ENCODE measurements at regions not wholly inside any gene's neighbourhood (a gene's known extent, or its start where the extent isn't known, plus 50 kb on each side); places are given as distances from the start of the nearest gene placed in this dataset.

DNA sequence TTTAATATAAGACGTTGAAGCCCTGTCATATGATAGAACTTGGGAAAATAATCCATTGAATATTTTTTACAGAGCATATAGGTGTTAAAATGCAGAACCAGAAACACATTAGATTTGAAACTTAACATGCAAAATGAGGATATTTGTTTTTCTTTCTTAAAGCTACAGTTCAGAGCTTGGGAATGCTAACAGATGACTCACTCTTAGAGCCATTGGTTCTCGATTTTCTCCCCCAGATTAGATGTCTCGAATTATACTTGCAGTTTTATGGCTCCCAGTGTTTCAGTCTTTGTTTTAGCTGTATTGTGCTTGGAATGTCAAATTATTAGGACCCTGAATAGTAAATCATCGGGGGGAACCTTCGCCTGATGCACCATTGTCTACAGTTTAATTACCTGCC is 575.7 kb upstream of the ZP4 start:
- H3K4me1 ChIP-seq (ENCODE audit: control insufficient read depth in 2 of 2, insufficient read depth in 2 of 2, low read length in 2 of 2) = no peaks in the 10 kb centered on the region
- intact Hi-C loops (cut with micrococcal nuclease) = no loop called here
- DNase-seq (no peak), ATAC-seq (no peak)
- Mint-ChIP-seq H3K36me3 (no peaks in the 10 kb centered on the region), H3K4me3 (no peak overlapping the region), H3K27me3 (peaks cover 0 to 4% (median 0%) of the 10 kb centered on the region in 5 donors), H3K27ac (no peak overlapping the region), H3K4me1 (no peaks in the 10 kb centered on the region), H3K9me3 (peaks cover 2 to 23% (median 8%) of the 10 kb centered on the region in 11 donors)
- POLR2A ChIA-PET = no interaction called here
- no peak overlapping the region for H3K4me3 ChIP-seq (ENCODE audit: low read length)
- H3K27ac ChIP-seq (ENCODE audit: low read depth, low read length) = no peak overlapping the region
- no peaks in the 10 kb centered on the region for H3K9me3 ChIP-seq (ENCODE audit: control insufficient read depth in 2 of 3, low read length in 3 of 3)
- H3K27me3 ChIP-seq (ENCODE audit: control insufficient read depth in 2 of 2, insufficient read depth in 2 of 2, low read length in 2 of 2) = no peaks in the 10 kb centered on the region
- no peaks in the 10 kb centered on the region for H3K36me3 ChIP-seq (ENCODE audit: control insufficient read depth in 2 of 3, insufficient read depth in 3 of 3, low read length in 3 of 3)
- CTCF ChIA-PET = no interaction called here

DNA sequence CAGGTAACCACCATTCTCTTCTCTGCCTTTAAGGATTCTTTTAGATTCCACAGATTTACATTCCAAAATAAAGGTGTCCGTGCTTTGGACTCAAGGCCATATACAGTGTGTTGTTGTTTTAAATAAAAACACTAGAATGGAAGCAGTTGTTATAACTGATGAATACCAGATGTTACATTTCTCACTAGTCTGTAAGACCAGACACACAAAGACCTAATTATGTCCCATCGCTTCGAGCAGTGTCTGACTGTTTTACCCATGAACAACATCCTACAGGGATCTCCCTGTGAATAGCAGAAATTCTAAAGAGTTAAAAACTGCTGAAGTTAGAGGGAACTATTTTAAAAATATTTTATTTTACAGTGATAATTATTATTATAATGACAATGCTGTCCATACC is 574.7 kb upstream of the ZP4 start:
- no peak overlapping the region for H3K4me3 Mint-ChIP-seq
- Histone ChIP-seq H3K4me1 (ENCODE audit: control insufficient read depth in 2 of 2, insufficient read depth in 2 of 2, low read length in 2 of 2) (no peaks in the 10 kb centered on the region), H3K36me3 (ENCODE audit: control insufficient read depth in 2 of 3, insufficient read depth in 3 of 3, low read length in 3 of 3) (no peaks in the 10 kb centered on the region), H3K27ac (ENCODE audit: low read depth, low read length) (no peak overlapping the region), H3K9me3 (ENCODE audit: control insufficient read depth in 2 of 3, low read length in 3 of 3) (no peaks in the 10 kb centered on the region), H3K4me3 (ENCODE audit: low read length) (no peak overlapping the region), H3K27me3 (ENCODE audit: control insufficient read depth in 2 of 2, insufficient read depth in 2 of 2, low read length in 2 of 2) (no peaks in the 10 kb centered on the region)
- H3K4me1 Mint-ChIP-seq = no peaks in the 10 kb centered on the region
- H3K27ac Mint-ChIP-seq = no peak overlapping the region
- intact Hi-C loops (cut with micrococcal nuclease) = no loop called here
- POLR2A ChIA-PET = no interaction called here
- peaks cover 2 to 25% (median 8%) of the 10 kb centered on the region in 11 donors for H3K9me3 Mint-ChIP-seq
- DNase-seq (no peak), ATAC-seq (no peak)
- CTCF ChIA-PET = no interaction called here
- peaks cover 0 to 4% (median 0%) of the 10 kb centered on the region in 5 donors for H3K27me3 Mint-ChIP-seq
- no peaks in the 10 kb centered on the region for H3K36me3 Mint-ChIP-seq

DNA sequence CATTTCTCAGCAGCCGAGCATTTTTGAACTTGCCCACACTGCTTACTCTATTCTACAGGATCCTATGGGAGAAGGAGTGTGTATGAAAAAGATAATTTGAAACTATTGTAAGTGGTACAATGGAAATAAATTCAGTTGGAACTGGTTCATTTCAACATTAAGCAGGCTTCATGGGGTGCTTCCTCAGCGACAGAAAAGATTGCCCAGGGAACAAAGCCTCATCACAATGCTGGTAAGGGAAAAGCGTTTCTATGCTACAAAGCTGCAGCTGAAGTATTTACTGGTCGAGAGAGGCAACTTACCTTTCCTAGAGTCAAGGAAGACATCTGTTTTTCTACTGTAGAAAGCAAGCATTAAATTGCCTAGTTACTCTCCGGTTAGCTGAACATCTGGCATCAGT is 568.2 kb upstream of the ZP4 start:
- H3K4me3 Mint-ChIP-seq = no peak overlapping the region
- H3K9me3 ChIP-seq (ENCODE audit: control insufficient read depth in 2 of 3, low read length in 3 of 3) = no peaks in the 10 kb centered on the region
- no peak for DNase-seq
- POLR2A ChIA-PET = no interaction called here
- no peak overlapping the region for H3K27ac ChIP-seq (ENCODE audit: low read depth, low read length)
- no peak for ATAC-seq
- H3K36me3 ChIP-seq (ENCODE audit: control insufficient read depth in 2 of 3, insufficient read depth in 3 of 3, low read length in 3 of 3) = no peaks in the 10 kb centered on the region
- CTCF ChIA-PET = no interaction called here
- intact Hi-C loops (cut with micrococcal nuclease) = no loop called here
- no peaks in the 10 kb centered on the region for H3K4me1 ChIP-seq (ENCODE audit: control insufficient read depth in 2 of 2, insufficient read depth in 2 of 2, low read length in 2 of 2)
- no peaks in the 10 kb centered on the region for H3K4me1 Mint-ChIP-seq
- H3K4me3 ChIP-seq (ENCODE audit: low read length) = no peak overlapping the region
- peaks cover 0 to 11% (median 5%) of the 10 kb centered on the region in 11 donors for H3K9me3 Mint-ChIP-seq
- no peaks in the 10 kb centered on the region for H3K27me3 Mint-ChIP-seq
- H3K27ac Mint-ChIP-seq = no peak overlapping the region
- no peaks in the 10 kb centered on the region for H3K36me3 Mint-ChIP-seq
- no peaks in the 10 kb centered on the region for H3K27me3 ChIP-seq (ENCODE audit: control insufficient read depth in 2 of 2, insufficient read depth in 2 of 2, low read length in 2 of 2)

DNA sequence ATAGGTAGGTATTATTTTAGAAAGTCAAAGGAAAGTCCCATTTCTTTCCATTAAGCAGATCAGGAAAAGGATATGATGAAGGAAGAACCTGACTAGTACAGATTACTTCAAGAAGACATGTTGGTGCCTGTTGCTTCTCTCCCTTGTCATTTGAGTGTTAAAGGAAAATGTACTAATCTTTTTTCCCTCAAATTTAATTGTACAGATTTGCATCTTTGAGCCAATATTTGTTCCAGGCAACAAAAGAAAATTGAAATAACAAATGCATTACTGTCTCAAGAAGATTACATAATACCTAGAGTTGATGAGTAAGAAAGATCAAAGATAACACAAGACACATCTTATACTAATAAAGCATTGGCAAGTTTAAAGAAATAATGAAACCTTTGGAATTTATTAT is 566.9 kb upstream of the ZP4 start:
- H3K36me3 Mint-ChIP-seq = no peaks in the 10 kb centered on the region
- H3K4me1 Mint-ChIP-seq = no peaks in the 10 kb centered on the region
- H3K27me3 Mint-ChIP-seq = no peaks in the 10 kb centered on the region
- DNase-seq = no peak
- Histone ChIP-seq H3K27me3 (ENCODE audit: control insufficient read depth in 2 of 2, insufficient read depth in 2 of 2, low read length in 2 of 2) (no peaks in the 10 kb centered on the region), H3K4me3 (ENCODE audit: low read length) (no peak overlapping the region), H3K36me3 (ENCODE audit: control insufficient read depth in 2 of 3, insufficient read depth in 3 of 3, low read length in 3 of 3) (no peaks in the 10 kb centered on the region), H3K27ac (ENCODE audit: low read depth, low read length) (no peak overlapping the region), H3K4me1 (ENCODE audit: control insufficient read depth in 2 of 2, insufficient read depth in 2 of 2, low read length in 2 of 2) (no peaks in the 10 kb centered on the region), H3K9me3 (ENCODE audit: control insufficient read depth in 2 of 3, low read length in 3 of 3) (no peaks in the 10 kb centered on the region)
- intact Hi-C loops (cut with micrococcal nuclease) = no loop called here
- no peak overlapping the region for H3K27ac Mint-ChIP-seq
- H3K9me3 Mint-ChIP-seq = peaks cover 0 to 10% (median 3%) of the 10 kb centered on the region in 11 donors
- ChIA-PET CTCF (no interaction called here), POLR2A (no interaction called here)
- H3K4me3 Mint-ChIP-seq = no peak overlapping the region
- no peak for ATAC-seq

DNA sequence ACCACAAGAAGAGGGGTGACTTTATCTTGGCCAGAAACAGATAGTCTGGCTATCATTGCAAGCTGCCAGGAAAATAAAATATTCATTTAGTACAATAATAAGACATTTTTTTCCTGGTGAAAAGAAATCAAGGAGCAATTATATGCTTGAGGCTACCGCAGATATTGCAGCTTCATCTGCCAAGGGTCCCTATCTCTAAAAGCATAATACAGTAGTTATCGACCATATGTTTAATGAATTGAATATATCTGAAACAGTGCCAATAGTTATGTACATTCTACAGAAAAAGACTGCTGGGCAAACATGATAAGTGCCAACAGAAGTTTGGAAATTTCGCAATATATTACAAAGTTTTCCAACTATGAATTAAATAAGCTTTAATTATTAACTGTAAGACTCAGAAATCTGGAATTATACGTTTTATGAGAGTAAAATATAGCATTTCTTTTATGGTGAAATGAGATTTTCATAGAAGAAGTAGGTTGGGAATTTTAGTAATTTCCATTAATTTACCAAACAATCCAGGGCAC is 561.1 kb upstream of the ZP4 start:
- DNase-seq = no peak
- no peak overlapping the region for H3K27ac Mint-ChIP-seq
- ChIA-PET POLR2A (no interaction called here), CTCF (no interaction called here)
- no peaks in the 10 kb centered on the region for H3K36me3 Mint-ChIP-seq
- H3K4me3 ChIP-seq (ENCODE audit: low read length) = no peak overlapping the region
- H3K36me3 ChIP-seq (ENCODE audit: control insufficient read depth in 2 of 3, insufficient read depth in 3 of 3, low read length in 3 of 3) = no peaks in the 10 kb centered on the region
- H3K9me3 ChIP-seq (ENCODE audit: control insufficient read depth in 2 of 3, low read length in 3 of 3) = no peaks in the 10 kb centered on the region
- intact Hi-C loops (cut with micrococcal nuclease) = no loop called here
- H3K4me1 ChIP-seq (ENCODE audit: control insufficient read depth in 2 of 2, insufficient read depth in 2 of 2, low read length in 2 of 2) = no peaks in the 10 kb centered on the region
- H3K4me1 Mint-ChIP-seq = no peaks in the 10 kb centered on the region
- peaks cover 0 to 8% (median 0%) of the 10 kb centered on the region in 11 donors for H3K9me3 Mint-ChIP-seq
- no peak for ATAC-seq
- H3K27me3 Mint-ChIP-seq = no peaks in the 10 kb centered on the region
- no peak overlapping the region for H3K4me3 Mint-ChIP-seq
- H3K27me3 ChIP-seq (ENCODE audit: control insufficient read depth in 2 of 2, insufficient read depth in 2 of 2, low read length in 2 of 2) = no peaks in the 10 kb centered on the region
- no peak overlapping the region for H3K27ac ChIP-seq (ENCODE audit: low read depth, low read length)

DNA sequence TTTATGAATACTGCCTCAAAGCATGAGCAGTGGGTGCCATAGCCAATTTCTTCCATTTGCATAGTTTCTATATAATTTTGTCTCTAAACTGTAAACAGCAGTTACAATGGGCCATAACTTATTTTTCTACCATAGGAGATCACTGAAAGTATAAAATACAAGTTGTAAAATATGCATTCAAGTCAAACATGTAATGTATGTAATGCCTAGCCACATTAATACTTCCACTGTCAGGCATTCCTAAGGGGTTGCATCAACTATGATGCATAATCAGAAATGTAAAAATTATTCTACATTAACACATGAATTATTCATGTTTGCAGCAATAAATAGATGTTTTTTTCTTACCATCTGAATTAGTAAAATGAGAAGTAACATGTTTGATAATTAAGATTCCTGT is 560.3 kb upstream of the ZP4 start:
- Mint-ChIP-seq H3K27me3 (no peaks in the 10 kb centered on the region), H3K4me3 (no peak overlapping the region), H3K27ac (no peak overlapping the region), H3K9me3 (peaks cover 0 to 8% (median 0%) of the 10 kb centered on the region in 11 donors), H3K36me3 (no peaks in the 10 kb centered on the region), H3K4me1 (no peaks in the 10 kb centered on the region)
- no peaks in the 10 kb centered on the region for H3K36me3 ChIP-seq (ENCODE audit: control insufficient read depth in 2 of 3, insufficient read depth in 3 of 3, low read length in 3 of 3)
- DNase-seq (no peak), ATAC-seq (no peak)
- H3K27me3 ChIP-seq (ENCODE audit: control insufficient read depth in 2 of 2, insufficient read depth in 2 of 2, low read length in 2 of 2) = no peaks in the 10 kb centered on the region
- no peak overlapping the region for H3K27ac ChIP-seq (ENCODE audit: low read depth, low read length)
- CTCF ChIA-PET = no interaction called here
- POLR2A ChIA-PET = no interaction called here
- no peaks in the 10 kb centered on the region for H3K9me3 ChIP-seq (ENCODE audit: control insufficient read depth in 2 of 3, low read length in 3 of 3)
- no peaks in the 10 kb centered on the region for H3K4me1 ChIP-seq (ENCODE audit: control insufficient read depth in 2 of 2, insufficient read depth in 2 of 2, low read length in 2 of 2)
- intact Hi-C loops (cut with micrococcal nuclease) = no loop called here
- no peak overlapping the region for H3K4me3 ChIP-seq (ENCODE audit: low read length)

DNA sequence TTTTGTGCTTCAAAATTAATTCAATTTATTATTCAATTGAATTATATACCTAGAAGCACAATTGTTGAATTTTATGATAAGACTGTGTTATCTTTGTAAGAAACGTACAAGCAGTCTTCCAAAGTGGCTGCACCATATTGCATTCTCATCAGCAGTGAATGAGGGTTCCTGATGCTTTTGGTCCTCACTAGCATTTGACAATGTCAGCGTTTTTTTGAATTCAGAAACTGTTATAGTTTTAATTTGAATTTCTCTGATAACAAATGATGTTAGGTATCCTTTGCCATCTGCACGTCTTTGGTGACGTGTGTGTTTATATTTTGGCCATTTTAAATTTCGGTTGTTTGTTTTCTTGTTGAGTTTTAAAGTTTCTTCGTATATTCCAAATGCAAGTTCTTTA is 553.0 kb upstream of the ZP4 start:
- no peaks in the 10 kb centered on the region for H3K36me3 ChIP-seq (ENCODE audit: control insufficient read depth in 2 of 3, insufficient read depth in 3 of 3, low read length in 3 of 3)
- no peaks in the 10 kb centered on the region for H3K27me3 ChIP-seq (ENCODE audit: control insufficient read depth in 2 of 2, insufficient read depth in 2 of 2, low read length in 2 of 2)
- no peaks in the 10 kb centered on the region for H3K4me1 ChIP-seq (ENCODE audit: control insufficient read depth in 2 of 2, insufficient read depth in 2 of 2, low read length in 2 of 2)
- H3K9me3 ChIP-seq (ENCODE audit: control insufficient read depth in 2 of 3, low read length in 3 of 3) = no peaks in the 10 kb centered on the region
- H3K27ac ChIP-seq (ENCODE audit: low read depth, low read length) = no peak overlapping the region
- Mint-ChIP-seq H3K27ac (no peak overlapping the region), H3K9me3 (peaks cover 0 to 14% (median 5%) of the 10 kb centered on the region in 11 donors), H3K4me3 (no peak overlapping the region), H3K27me3 (no peaks in the 10 kb centered on the region), H3K36me3 (peaks cover 0 to 4% (median 0%) of the 10 kb centered on the region in 5 donors), H3K4me1 (no peaks in the 10 kb centered on the region)
- POLR2A ChIA-PET = no interaction called here
- no peak for ATAC-seq
- CTCF ChIA-PET = no interaction called here
- intact Hi-C loops (cut with micrococcal nuclease) = no loop called here
- no peak for DNase-seq
- no peak overlapping the region for H3K4me3 ChIP-seq (ENCODE audit: low read length)
